Activated B cell treated with CpG ODN at 0.5 μM for 24 hours (primary cell): ENCODE measurements at regions not wholly inside any gene's neighbourhood (a gene's known extent, or its start where the extent isn't known, plus 50 kb on each side); places are given as distances from the start of the nearest gene placed in this dataset.
A peak's percentile ranks its signal among the peaks of the same experiment; 100 is the strongest.

Source experiments
- ATAC-seq: fragments of 200-7000 bp; cut with Tn5 transposase; one replicate; pipeline ENCODE4 v1.10.0; 2021; ENCODE audit warnings: low read depth, mild to moderate bottlenecking, moderate library complexity
- CTCF ChIA-PET: fragments of 350-600 bp; sonication (Branson Sonifier 250); formaldehyde crosslinking; loops from one replicate; lab custom pipeline; 2021; ENCODE audit warnings: antibody characterized with exemption; lab: Charles Lee
- POLR2A ChIA-PET: fragments of 350-600 bp; sonication (Branson Sonifier 250); formaldehyde crosslinking; loops from one replicate; lab custom pipeline; 2021; ENCODE audit warnings: antibody characterized with exemption; lab: Charles Lee
- DNase-seq: peaks from one replicate; pipeline ENCODE4 v3.0.0; 2022
- H3K27ac Mint-ChIP-seq: one replicate; pipeline ENCODE4 v1.8.0; 2020; ENCODE audit warnings: mixed read lengths
- H3K27me3 Mint-ChIP-seq: one replicate; pipeline ENCODE4 v1.8.0; 2021; ENCODE audit warnings: mixed read lengths
- H3K36me3 Mint-ChIP-seq: one replicate; pipeline ENCODE4 v1.8.0; 2021; ENCODE audit warnings: low read depth, mixed read lengths
- H3K4me1 Mint-ChIP-seq: one replicate; pipeline ENCODE4 v1.8.0; 2021; ENCODE audit warnings: mixed read lengths
- H3K4me3 Mint-ChIP-seq: one replicate; pipeline ENCODE4 v1.8.0; 2020; ENCODE audit warnings: mild to moderate bottlenecking, mixed read lengths
- H3K9me3 Mint-ChIP-seq: one replicate; pipeline ENCODE4 v1.8.0; 2020; ENCODE audit warnings: mixed read lengths
- intact Hi-C: fragments of 100-400 bp; cut with micrococcal nuclease; formaldehyde crosslinking; loops from one replicate; pipeline ENCODE4 v1.15.1; 2024
- TF ChIP-seq, protein P1 (sequence below): fragments of 200-600 bp; IDR thresholded peaks from one replicate; pipeline ENCODE4 v1.8.0; 2022; ENCODE audit warnings: antibody characterized with exemption, mild to moderate bottlenecking

DNA sequence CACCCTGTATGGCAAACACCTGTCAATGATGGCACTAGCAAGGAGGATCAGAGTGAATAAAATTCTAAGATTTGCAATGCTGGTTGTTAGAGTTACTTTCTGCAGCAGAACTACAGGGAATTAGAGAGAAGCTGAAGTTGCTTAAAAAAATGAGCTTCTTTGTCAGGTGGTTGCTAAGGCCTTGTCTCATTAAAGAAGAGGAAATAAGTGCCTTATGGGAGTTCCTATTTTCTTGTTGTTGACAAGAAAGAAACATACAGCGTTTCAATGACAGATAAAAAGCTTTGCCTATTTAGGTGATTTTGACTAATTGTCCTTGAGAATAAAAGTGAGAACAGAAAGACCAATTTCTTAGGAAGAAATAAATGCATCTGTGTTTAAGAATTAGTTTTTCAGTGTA, 106.0 kb upstream of the ARHGAP24 start:
- intact Hi-C loops = no loop called here
- Mint-ChIP-seq H3K36me3 (no peaks in the 10 kb centered on the region), H3K4me3 (no peak overlapping the region), H3K9me3 (peaks cover 2% of the 10 kb centered on the region), H3K27me3 (no peaks in the 10 kb centered on the region), H3K27ac (peak overlapping the region; percentile 33), H3K4me1 (peaks cover 29% of the 10 kb centered on the region)
- TF ChIP-seq, protein P1, sequence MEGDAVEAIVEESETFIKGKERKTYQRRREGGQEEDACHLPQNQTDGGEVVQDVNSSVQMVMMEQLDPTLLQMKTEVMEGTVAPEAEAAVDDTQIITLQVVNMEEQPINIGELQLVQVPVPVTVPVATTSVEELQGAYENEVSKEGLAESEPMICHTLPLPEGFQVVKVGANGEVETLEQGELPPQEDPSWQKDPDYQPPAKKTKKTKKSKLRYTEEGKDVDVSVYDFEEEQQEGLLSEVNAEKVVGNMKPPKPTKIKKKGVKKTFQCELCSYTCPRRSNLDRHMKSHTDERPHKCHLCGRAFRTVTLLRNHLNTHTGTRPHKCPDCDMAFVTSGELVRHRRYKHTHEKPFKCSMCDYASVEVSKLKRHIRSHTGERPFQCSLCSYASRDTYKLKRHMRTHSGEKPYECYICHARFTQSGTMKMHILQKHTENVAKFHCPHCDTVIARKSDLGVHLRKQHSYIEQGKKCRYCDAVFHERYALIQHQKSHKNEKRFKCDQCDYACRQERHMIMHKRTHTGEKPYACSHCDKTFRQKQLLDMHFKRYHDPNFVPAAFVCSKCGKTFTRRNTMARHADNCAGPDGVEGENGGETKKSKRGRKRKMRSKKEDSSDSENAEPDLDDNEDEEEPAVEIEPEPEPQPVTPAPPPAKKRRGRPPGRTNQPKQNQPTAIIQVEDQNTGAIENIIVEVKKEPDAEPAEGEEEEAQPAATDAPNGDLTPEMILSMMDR = no peak
- DNase-seq (no peak), ATAC-seq (peak; percentile 43)
- ChIA-PET CTCF (interaction anchor here (0.8 to 1.2 kb wide), 5 partner anchors 23 to 428 kb away, joined by 3 read pairs; no protein-coding TSS in a partner anchor), POLR2A (no interaction called here)

DNA sequence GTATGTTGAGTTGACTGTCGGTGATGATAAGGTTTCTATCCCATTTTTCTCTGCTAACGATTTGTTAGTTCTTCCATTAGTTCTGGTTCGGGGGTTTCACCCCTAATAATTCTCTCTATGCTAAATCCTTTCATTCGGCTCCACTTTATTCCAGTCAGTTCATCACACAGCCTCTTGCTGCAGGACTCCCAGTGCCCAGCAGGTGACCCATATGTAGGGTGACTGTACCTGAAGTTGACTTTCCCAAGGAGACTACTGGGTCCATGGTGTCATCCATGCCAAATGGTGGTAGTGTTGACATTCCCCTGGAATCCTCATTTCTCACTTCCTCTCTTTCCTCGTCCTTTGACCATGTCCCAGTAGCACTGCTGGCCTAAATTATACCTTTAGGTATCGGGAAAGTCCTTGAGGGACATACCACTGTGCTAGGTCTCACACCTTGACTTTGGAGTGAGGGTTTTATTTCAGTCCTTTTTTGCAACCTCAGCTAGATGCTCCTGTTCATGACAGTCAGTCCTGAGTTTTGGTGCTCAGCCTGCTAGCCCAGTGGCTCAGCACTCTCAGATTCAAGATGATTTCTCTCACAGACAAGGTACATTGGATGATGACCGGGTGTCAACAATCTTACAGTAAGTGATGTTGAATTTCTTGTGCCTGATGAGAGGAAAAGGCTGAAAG, 105.1 kb upstream of the ARHGAP24 start:
- Mint-ChIP-seq H3K4me3 (peak overlapping the region; percentile 33), H3K36me3 (no peaks in the 10 kb centered on the region), H3K27ac (peak overlapping the region; percentile 50), H3K27me3 (no peaks in the 10 kb centered on the region), H3K9me3 (peaks cover 2% of the 10 kb centered on the region), H3K4me1 (peaks cover 29% of the 10 kb centered on the region)
- DNase-seq = no peak
- ChIA-PET CTCF (interaction anchor here (0.9 to 1.7 kb wide), 3 partner anchors 15 to 227 kb away, joined by 3 to 10 read pairs (median 3); no protein-coding TSS in a partner anchor), POLR2A (interaction anchor here (0.6 kb wide), 1 partner anchor 238 kb away, joined by 3 read pairs; no protein-coding TSS in a partner anchor)
- peak; percentile 12 for ATAC-seq
- TF ChIP-seq, protein P1 = no peak
- intact Hi-C loops = loop anchor here (1.0 to 5.0 kb wide), 5 partner anchors 105 to 597 kb away; partner anchors contain the start of gene ARHGAP24

DNA sequence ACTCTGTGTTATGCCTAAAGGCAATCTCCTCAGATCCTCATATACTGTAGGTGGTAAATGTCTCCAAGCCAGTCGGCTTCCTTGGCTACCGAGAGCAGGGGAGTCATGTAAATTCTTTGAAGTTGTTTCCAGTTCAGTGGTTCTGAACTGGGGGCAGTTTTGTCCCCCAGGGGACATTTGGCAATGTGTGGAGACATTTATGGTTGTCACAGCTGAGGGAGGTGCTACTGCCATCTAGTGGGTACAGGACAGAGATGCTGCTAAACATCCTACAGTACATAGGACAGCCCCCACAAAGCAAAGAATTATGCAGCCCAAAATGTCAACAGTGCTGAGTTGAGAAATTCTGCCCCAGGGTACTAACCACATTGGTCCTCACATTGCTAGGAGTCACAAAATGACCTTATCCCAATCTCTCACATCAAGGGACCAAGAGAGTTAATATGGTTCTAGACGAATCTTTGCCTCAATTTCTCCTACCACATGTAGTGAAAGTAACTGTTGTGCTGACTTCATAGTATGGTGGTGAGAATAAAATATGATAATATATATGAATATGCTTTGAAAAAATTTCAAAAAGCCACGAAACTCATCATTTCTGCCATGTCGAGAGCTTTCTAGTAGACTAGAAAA, 104.4 kb upstream of the ARHGAP24 start:
- Mint-ChIP-seq H3K4me3 (peak overlapping the region; percentile 33), H3K36me3 (no peaks in the 10 kb centered on the region), H3K4me1 (peaks cover 29% of the 10 kb centered on the region), H3K27ac (peak overlapping the region; percentile 50), H3K27me3 (no peaks in the 10 kb centered on the region), H3K9me3 (peaks cover 2% of the 10 kb centered on the region)
- intact Hi-C loops = loop anchor here (1.0 to 5.0 kb wide), 5 partner anchors 105 to 597 kb away; partner anchors contain the start of gene ARHGAP24
- TF ChIP-seq, protein P1 = no peak
- ChIA-PET CTCF (interaction anchor here (0.9 to 1.7 kb wide), 3 partner anchors 15 to 226 kb away, joined by 3 to 10 read pairs (median 3); no protein-coding TSS in a partner anchor), POLR2A (no interaction called here)
- DNase-seq = peak; percentile 23
- ATAC-seq = peak; percentile 94

- TF ChIP-seq, protein P1 = no peak
- DNase-seq (no peak), ATAC-seq (no peak)
- Mint-ChIP-seq H3K4me1 (peaks cover 29% of the 10 kb centered on the region), H3K36me3 (no peaks in the 10 kb centered on the region), H3K4me3 (no peak overlapping the region), H3K27ac (no peak overlapping the region), H3K9me3 (peaks cover 2% of the 10 kb centered on the region), H3K27me3 (no peaks in the 10 kb centered on the region)
- CTCF ChIA-PET = no interaction called here
- POLR2A ChIA-PET = no interaction called here
- intact Hi-C loops = loop anchor here (5.0 kb wide), 2 partner anchors 291 to 594 kb away; no protein-coding TSS in a partner anchor
Measured at GRCh38 chr4:85372966-85373365, 102.0 kb upstream of the ARHGAP24 start.

- ChIA-PET CTCF (no interaction called here), POLR2A (no interaction called here)
- H3K4me3 Mint-ChIP-seq = no peak overlapping the region
- TF ChIP-seq, protein P1 = no peak
- H3K4me1 Mint-ChIP-seq = peaks cover 2% of the 10 kb centered on the region
- H3K27me3 Mint-ChIP-seq = no peaks in the 10 kb centered on the region
- no peak overlapping the region for H3K27ac Mint-ChIP-seq
- no peaks in the 10 kb centered on the region for H3K36me3 Mint-ChIP-seq
- intact Hi-C loops = no loop called here
- DNase-seq (no peak), ATAC-seq (no peak)
- no peaks in the 10 kb centered on the region for H3K9me3 Mint-ChIP-seq
Measured at GRCh38 chr4:85376285-85376684, 98.7 kb upstream of the ARHGAP24 start.
